GM06990 (cell line): ENCODE measurements at regions not wholly inside any gene's neighbourhood (a gene's known extent, or its start where the extent isn't known, plus 50 kb on each side); places are given as distances from the start of the nearest gene placed in this dataset.

Experiments used
- DNase-seq: peaks from one replicate; pipeline ENCODE4 v3.0.0-alpha.2; 2011; ENCODE audit not compliant: insufficient read length; ENCODE audit errors: extremely low read depth
- H3K27me3 ChIP-seq: replicated peaks from 2 replicates; pipeline ENCODE4 v1.6.0; 2011; ENCODE audit warnings: low read length; ENCODE audit not compliant: control insufficient read depth, insufficient read depth
- H3K36me3 ChIP-seq: 2 replicates; pipeline ENCODE4 v1.5.1; 2011; ENCODE audit warnings: low read length; ENCODE audit not compliant: control insufficient read depth, insufficient read depth
- H3K4me3 ChIP-seq: replicated peaks from 2 replicates; pipeline ENCODE4 v1.5.1; 2011; ENCODE audit warnings: low read depth, mild to moderate bottlenecking, control low read depth, low read length
- CTCF ChIP-seq: IDR thresholded peaks from 2 replicates; pipeline ENCODE4 v1.5.1; 2011; ENCODE audit warnings: low read length, control low read depth, mild to moderate bottlenecking, inconsistent platforms; ENCODE audit not compliant: insufficient read depth, poor library complexity, severe bottlenecking

- no peak for TF ChIP-seq CTCF
- H3K27me3 ChIP-seq: no peaks in the 10 kb centered on the region
- H3K36me3 ChIP-seq: no peaks in the 10 kb centered on the region
- no peak overlapping the region for H3K4me3 ChIP-seq
- no peak for DNase-seq
Observed at GRCh38 chr6:144895313-144896278, 610.5 kb downstream of the UTRN start.

GRCh38 chr6:144896289-144896688, 611.2 kb downstream of the UTRN start:
- no peak for TF ChIP-seq CTCF
- no peak overlapping the region for H3K4me3 ChIP-seq
- DNase-seq: no peak
- H3K36me3 ChIP-seq: no peaks in the 10 kb centered on the region
- H3K27me3 ChIP-seq: no peaks in the 10 kb centered on the region

GRCh38 chr6:144896871-144897270, 611.7 kb downstream of the UTRN start:
- TF ChIP-seq CTCF: no peak
- Histone ChIP-seq H3K36me3 (no peaks in the 10 kb centered on the region), H3K4me3 (no peak overlapping the region), H3K27me3 (no peaks in the 10 kb centered on the region)
- no peak for DNase-seq

GRCh38 chr6:144897441-144897921, 612.3 kb downstream of the UTRN start:
- DNase-seq: no peak

GRCh38 chr6:144898052-144898689, 613.0 kb downstream of the UTRN start:
- Histone ChIP-seq H3K27me3 (no peaks in the 10 kb centered on the region), H3K36me3 (no peaks in the 10 kb centered on the region), H3K4me3 (no peak overlapping the region)
- TF ChIP-seq CTCF: no peak
- no peak for DNase-seq

More at GRCh38 chr6:144897441-144897921, 612.3 kb downstream of the UTRN start:
- H3K4me3 ChIP-seq: no peak overlapping the region
- H3K36me3 ChIP-seq: no peaks in the 10 kb centered on the region
- no peaks in the 10 kb centered on the region for H3K27me3 ChIP-seq
- TF ChIP-seq CTCF: no peak
